A673 (cell line): ENCODE measurements at regions not wholly inside any gene's neighbourhood (a gene's known extent, or its start where the extent isn't known, plus 50 kb on each side); places are given as distances from the start of the nearest gene placed in this dataset.
A peak's percentile ranks its signal among the peaks of the same experiment; 100 is the strongest.

ENCODE experiments used
- BruUV-seq: library from RNA; stranded (reverse); fragments of 400-500 nt; replicated peaks from 2 replicates; lab custom pipeline; 2021; lab: Mats Ljungman, UMichigan
- CTCF ChIA-PET: fragments of 300-600 bp; sonication (Branson Sonifier 250); formaldehyde crosslinking; loops from one replicate; lab custom pipeline; 2022; ENCODE audit warnings: antibody characterized with exemption; lab: Charles Lee
- POLR2A ChIA-PET: fragments of 300-600 bp; sonication (Branson Sonifier 250); formaldehyde crosslinking; loops from one replicate; lab custom pipeline; 2022; ENCODE audit warnings: antibody characterized with exemption; ENCODE audit not compliant: low non-redundant PET; lab: Charles Lee
- DNase-seq: peaks from one replicate; pipeline ENCODE4 v3.0.0-alpha.2; 2015; ENCODE audit warnings: low spot score
- H3K27ac ChIP-seq: fragments of 200-600 bp; sonication (generic); 2 replicates; pipeline ENCODE4 v1.5.1; 2016; ENCODE audit warnings: mixed run types, low read depth, mild to moderate bottlenecking, mixed read lengths, antibody characterized with exemption, low read length; ENCODE audit not compliant: poor library complexity, severe bottlenecking
- H3K27me3 ChIP-seq: fragments of 200-600 bp; sonication (generic); replicated peaks from 2 replicates; pipeline ENCODE4 v1.6.1; 2017; ENCODE audit warnings: mixed run types, low read depth, mild to moderate bottlenecking, mixed read lengths, antibody characterized with exemption, low read length; ENCODE audit not compliant: insufficient read depth, poor library complexity
- H3K36me3 ChIP-seq: fragments of 200-600 bp; sonication (generic); 2 replicates; pipeline ENCODE4 v1.6.1; 2016; ENCODE audit warnings: mixed run types, mild to moderate bottlenecking, mixed read lengths, antibody characterized with exemption, low read length; ENCODE audit not compliant: insufficient read depth, poor library complexity, severe bottlenecking
- H3K4me1 ChIP-seq: fragments of 200-600 bp; sonication (generic); 2 replicates; pipeline ENCODE4 v1.6.1; 2017; ENCODE audit warnings: mixed run types, mild to moderate bottlenecking, mixed read lengths, antibody characterized with exemption, low read length; ENCODE audit not compliant: insufficient read depth, poor library complexity, severe bottlenecking
- H3K4me3 ChIP-seq: fragments of 200-600 bp; sonication (generic); 2 replicates; pipeline ENCODE4 v1.5.1; 2016; ENCODE audit warnings: low read depth, mixed run types, mild to moderate bottlenecking, mixed read lengths, low read length; ENCODE audit not compliant: poor library complexity, severe bottlenecking
- H3K9me3 ChIP-seq: fragments of 200-600 bp; sonication (generic); 2 replicates; pipeline ENCODE4 v1.6.1; 2016; ENCODE audit warnings: mixed run types, low read depth, mild to moderate bottlenecking, mixed read lengths, antibody characterized with exemption, low read length; ENCODE audit not compliant: poor library complexity, severe bottlenecking
- EZH2 ChIP-seq: fragments of 200-600 bp; sonication (generic); IDR thresholded peaks from 2 replicates; pipeline ENCODE4 v1.6.1; 2017; ENCODE audit warnings: borderline replicate concordance, low read depth, mild to moderate bottlenecking, mixed read lengths, antibody characterized with exemption, low read length; ENCODE audit not compliant: poor library complexity, severe bottlenecking
- intact Hi-C: fragments of 100-400 bp; cut with micrococcal nuclease; formaldehyde crosslinking; loops from one replicate; pipeline ENCODE4 v1.10.0; 2022; ENCODE audit not compliant: unreplicated experiment
- TF ChIP-seq, protein P1 (sequence below): fragments of 300-800, 200-600 bp; sonication (generic); conservative IDR thresholded peaks from 2 replicates; pipeline ENCODE4 v1.5.1; 2017; ENCODE audit warnings: low read depth, mild to moderate bottlenecking, antibody characterized with exemption, low read length, moderate library complexity, mixed read lengths

DNA sequence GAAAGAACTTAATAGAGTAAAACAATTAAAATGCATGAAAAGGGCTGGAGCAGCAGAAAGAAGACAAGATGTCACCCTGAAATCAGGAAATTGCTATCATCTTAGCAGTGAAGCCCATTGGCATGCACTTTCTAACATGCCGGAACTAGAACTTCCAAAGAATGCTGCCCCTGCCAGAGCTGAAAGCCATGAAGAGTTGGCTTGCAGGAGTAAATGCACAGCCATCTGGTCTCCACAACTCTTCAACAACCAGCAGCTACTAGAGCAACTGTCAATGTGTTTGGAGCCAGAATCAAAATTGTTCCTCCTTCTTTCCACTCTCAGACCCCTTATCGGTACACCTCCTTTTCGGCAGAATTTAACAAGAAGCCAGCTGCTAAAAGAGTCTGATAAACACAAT lies 414.1 kb downstream of the KCNH5 start:
- no peak for DNase-seq
- Histone ChIP-seq H3K9me3 (no peaks in the 10 kb centered on the region), H3K36me3 (no peaks in the 10 kb centered on the region), H3K27me3 (no peaks in the 10 kb centered on the region), H3K4me3 (no peak overlapping the region), H3K4me1 (peaks cover 8% of the 10 kb centered on the region), H3K27ac (no peak overlapping the region)
- no TSS peak for BruUV-seq
- ChIA-PET CTCF (no interaction called here), POLR2A (no interaction called here)
- TF ChIP-seq, protein P1, sequence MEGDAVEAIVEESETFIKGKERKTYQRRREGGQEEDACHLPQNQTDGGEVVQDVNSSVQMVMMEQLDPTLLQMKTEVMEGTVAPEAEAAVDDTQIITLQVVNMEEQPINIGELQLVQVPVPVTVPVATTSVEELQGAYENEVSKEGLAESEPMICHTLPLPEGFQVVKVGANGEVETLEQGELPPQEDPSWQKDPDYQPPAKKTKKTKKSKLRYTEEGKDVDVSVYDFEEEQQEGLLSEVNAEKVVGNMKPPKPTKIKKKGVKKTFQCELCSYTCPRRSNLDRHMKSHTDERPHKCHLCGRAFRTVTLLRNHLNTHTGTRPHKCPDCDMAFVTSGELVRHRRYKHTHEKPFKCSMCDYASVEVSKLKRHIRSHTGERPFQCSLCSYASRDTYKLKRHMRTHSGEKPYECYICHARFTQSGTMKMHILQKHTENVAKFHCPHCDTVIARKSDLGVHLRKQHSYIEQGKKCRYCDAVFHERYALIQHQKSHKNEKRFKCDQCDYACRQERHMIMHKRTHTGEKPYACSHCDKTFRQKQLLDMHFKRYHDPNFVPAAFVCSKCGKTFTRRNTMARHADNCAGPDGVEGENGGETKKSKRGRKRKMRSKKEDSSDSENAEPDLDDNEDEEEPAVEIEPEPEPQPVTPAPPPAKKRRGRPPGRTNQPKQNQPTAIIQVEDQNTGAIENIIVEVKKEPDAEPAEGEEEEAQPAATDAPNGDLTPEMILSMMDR, result no peak
- TF ChIP-seq EZH2, result no peak
- intact Hi-C loops, result no loop called here

DNA sequence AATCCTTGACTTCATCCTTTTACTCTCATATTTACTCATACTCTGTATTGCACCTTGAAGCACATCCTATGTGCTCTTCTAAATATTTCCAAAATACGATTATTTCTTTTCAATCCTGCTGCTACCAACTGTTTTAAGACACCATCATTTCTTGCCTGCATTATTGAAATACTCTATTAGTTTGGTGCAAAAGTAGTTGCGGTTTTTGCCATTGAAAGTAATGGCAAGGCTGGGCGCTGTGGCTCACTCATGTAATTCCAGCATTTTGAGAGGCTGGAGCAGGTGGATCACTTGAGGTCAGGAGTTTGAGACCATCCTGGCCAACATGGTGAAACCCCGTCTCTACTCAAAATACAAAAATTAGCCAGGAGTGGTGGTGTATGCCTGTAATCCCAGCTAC lies 412.5 kb downstream of the KCNH5 start:
- Histone ChIP-seq H3K4me3 (no peak overlapping the region), H3K4me1 (peaks cover 8% of the 10 kb centered on the region), H3K9me3 (no peaks in the 10 kb centered on the region), H3K27ac (no peak overlapping the region), H3K36me3 (no peaks in the 10 kb centered on the region), H3K27me3 (no peaks in the 10 kb centered on the region)
- CTCF ChIA-PET, result no interaction called here
- intact Hi-C loops, result no loop called here
- POLR2A ChIA-PET, result interaction anchor here (0.7 kb wide), 1 partner anchor 26 kb away, joined by 4 read pairs; no protein-coding TSS in a partner anchor
- no TSS peak for BruUV-seq
- TF ChIP-seq, protein P1, result no peak
- no peak for TF ChIP-seq EZH2
- DNase-seq, result no peak

DNA sequence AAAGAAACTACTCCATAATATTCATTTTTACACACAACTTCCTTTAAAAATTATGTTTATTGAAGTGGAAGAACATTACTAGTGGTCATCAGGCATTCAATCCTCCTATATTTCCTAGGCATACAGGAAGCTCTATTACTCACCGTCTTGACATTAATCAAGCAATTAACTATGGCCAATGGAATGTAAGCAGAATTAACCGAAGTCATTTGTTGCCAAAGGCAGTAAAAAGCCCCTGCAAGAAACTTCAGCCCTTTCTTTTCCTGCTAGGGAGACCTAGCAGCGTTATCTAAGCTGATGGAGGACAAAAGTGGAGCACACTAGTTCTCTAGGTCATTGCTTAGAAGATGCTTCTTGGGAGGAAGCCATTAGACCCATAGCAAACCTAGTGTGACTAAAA lies 399.6 kb downstream of the KCNH5 start:
- DNase-seq, result peak; percentile 84
- no peaks in the 10 kb centered on the region for H3K36me3 ChIP-seq
- BruUV-seq, result no TSS peak

More for the DNA sequence above, 399.6 kb downstream of the KCNH5 start:
- Histone ChIP-seq H3K4me1 (peaks cover 16% of the 10 kb centered on the region), H3K27ac (peak overlapping the region; percentile 7), H3K4me3 (no peak overlapping the region), H3K27me3 (no peaks in the 10 kb centered on the region), H3K9me3 (no peaks in the 10 kb centered on the region)
- POLR2A ChIA-PET, result interaction anchor here (0.9 kb wide), 1 partner anchor 9 kb away, joined by 5 read pairs; no protein-coding TSS in a partner anchor
- intact Hi-C loops, result no loop called here
- CTCF ChIA-PET, result no interaction called here
- TF ChIP-seq, protein P1, result no peak
- TF ChIP-seq EZH2, result no peak
